Memory B cell (primary cell): ENCODE measurements at regions not wholly inside any gene's neighbourhood (a gene's known extent, or its start where the extent isn't known, plus 50 kb on each side); places are given as distances from the start of the nearest gene placed in this dataset.
"Not testable (repeated sequence)": the region's sequence is repeated elsewhere in the genome, so short reads cannot be mapped to it uniquely, and the experiment has no call there.

Source experiments
- ATAC-seq: fragments of 150-1000 bp; cut with Tn5 transposase; 2 replicates; pipeline ENCODE4 v1.10.0; 2021; ENCODE audit warnings: low read depth, mild to moderate bottlenecking, moderate library complexity
- DNase-seq, 2 donors: peaks; one replicate each; pipeline ENCODE4 v3.0.0; 2022; ENCODE audit warnings: low spot score in 2 of 2
- H3K27ac Mint-ChIP-seq: one replicate; pipeline ENCODE4 v1.8.0; 2022; ENCODE audit warnings: mild to moderate bottlenecking, moderate library complexity, mixed read lengths
- H3K27me3 Mint-ChIP-seq: one replicate; pipeline ENCODE4 v1.8.0; 2022; ENCODE audit warnings: mixed read lengths
- H3K36me3 Mint-ChIP-seq: one replicate; pipeline ENCODE4 v1.8.0; 2022; ENCODE audit warnings: mild to moderate bottlenecking, mixed read lengths
- H3K4me1 Mint-ChIP-seq: one replicate; pipeline ENCODE4 v1.8.0; 2022; ENCODE audit warnings: mixed read lengths
- H3K4me3 Mint-ChIP-seq: one replicate; pipeline ENCODE4 v1.8.0; 2022; ENCODE audit warnings: mild to moderate bottlenecking, moderate library complexity, mixed read lengths
- H3K9me3 Mint-ChIP-seq: one replicate; pipeline ENCODE4 v1.8.0; 2022; ENCODE audit warnings: mixed read lengths

- DNase-seq, H3K4me1 Mint-ChIP-seq, ATAC-seq, H3K27ac Mint-ChIP-seq, H3K27me3 Mint-ChIP-seq, H3K9me3 Mint-ChIP-seq, H3K36me3 Mint-ChIP-seq, H3K4me3 Mint-ChIP-seq: not testable (repeated sequence)
These were observed 313.2 kb upstream of the TMEFF2 start for GRCh38 chr2:192507836-192508450.

GRCh38 chr2:192500550-192501200, 305.9 kb upstream of the TMEFF2 start:
- DNase-seq: no peak
- H3K36me3 Mint-ChIP-seq: no peaks in the 10 kb centered on the region
- no peak overlapping the region for H3K4me3 Mint-ChIP-seq
- no peak for ATAC-seq
- no peaks in the 10 kb centered on the region for H3K4me1 Mint-ChIP-seq
- H3K9me3 Mint-ChIP-seq: no peaks in the 10 kb centered on the region
- no peaks in the 10 kb centered on the region for H3K27me3 Mint-ChIP-seq
- no peak overlapping the region for H3K27ac Mint-ChIP-seq

- Mint-ChIP-seq H3K27ac (no peak overlapping the region), H3K4me1 (no peaks in the 10 kb centered on the region), H3K9me3 (no peaks in the 10 kb centered on the region), H3K27me3 (no peaks in the 10 kb centered on the region), H3K4me3 (no peak overlapping the region), H3K36me3 (no peaks in the 10 kb centered on the region)
- DNase-seq (no peak), ATAC-seq (no peak)
These were observed 304.7 kb upstream of the TMEFF2 start for GRCh38 chr2:192499476-192499875.

GRCh38 chr2:192498747-192499146, 304.0 kb upstream of the TMEFF2 start:
- no peak overlapping the region for H3K27ac Mint-ChIP-seq
- ATAC-seq: no peak
- H3K27me3 Mint-ChIP-seq: no peaks in the 10 kb centered on the region
- no peaks in the 10 kb centered on the region for H3K9me3 Mint-ChIP-seq
- H3K36me3 Mint-ChIP-seq: no peaks in the 10 kb centered on the region
- H3K4me3 Mint-ChIP-seq: no peak overlapping the region
- DNase-seq: no peak
- H3K4me1 Mint-ChIP-seq: no peaks in the 10 kb centered on the region

- not testable (repeated sequence) for H3K27me3 Mint-ChIP-seq, H3K9me3 Mint-ChIP-seq, H3K4me3 Mint-ChIP-seq, DNase-seq, H3K4me1 Mint-ChIP-seq, ATAC-seq, H3K36me3 Mint-ChIP-seq, H3K27ac Mint-ChIP-seq
These were observed 293.4 kb upstream of the TMEFF2 start for GRCh38 chr2:192488158-192488557.

GRCh38 chr2:192487636-192488035, 292.9 kb upstream of the TMEFF2 start:
- Mint-ChIP-seq H3K36me3 (no peaks in the 10 kb centered on the region), H3K27me3 (no peaks in the 10 kb centered on the region), H3K27ac (no peak overlapping the region), H3K4me1 (no peaks in the 10 kb centered on the region), H3K4me3 (no peak overlapping the region), H3K9me3 (peaks cover 7% of the 10 kb centered on the region)
- DNase-seq (no peak), ATAC-seq (no peak)

GRCh38 chr2:192484903-192485302, 290.2 kb upstream of the TMEFF2 start:
- Mint-ChIP-seq H3K4me1 (no peaks in the 10 kb centered on the region), H3K27ac (no peak overlapping the region), H3K36me3 (no peaks in the 10 kb centered on the region), H3K9me3 (peaks cover 2% of the 10 kb centered on the region), H3K4me3 (no peak overlapping the region), H3K27me3 (no peaks in the 10 kb centered on the region)
- no peak for DNase-seq
- no peak for ATAC-seq

GRCh38 chr2:192480984-192481383, 286.3 kb upstream of the TMEFF2 start:
- Mint-ChIP-seq H3K4me1 (no peaks in the 10 kb centered on the region), H3K27ac (no peak overlapping the region), H3K4me3 (no peak overlapping the region), H3K27me3 (no peaks in the 10 kb centered on the region), H3K9me3 (no peaks in the 10 kb centered on the region), H3K36me3 (no peaks in the 10 kb centered on the region)
- no peak for ATAC-seq
- DNase-seq: no peak

GRCh38 chr2:192473331-192473730, 278.6 kb upstream of the TMEFF2 start:
- no peaks in the 10 kb centered on the region for H3K36me3 Mint-ChIP-seq
- no peaks in the 10 kb centered on the region for H3K27me3 Mint-ChIP-seq
- peaks cover 1% of the 10 kb centered on the region for H3K9me3 Mint-ChIP-seq
- no peaks in the 10 kb centered on the region for H3K4me1 Mint-ChIP-seq
- DNase-seq: no peak
- H3K4me3 Mint-ChIP-seq: no peak overlapping the region
- no peak for ATAC-seq
- no peak overlapping the region for H3K27ac Mint-ChIP-seq

- no peaks in the 10 kb centered on the region for H3K27me3 Mint-ChIP-seq
- no peaks in the 10 kb centered on the region for H3K36me3 Mint-ChIP-seq
- peaks cover 4% of the 10 kb centered on the region for H3K9me3 Mint-ChIP-seq
- H3K4me1 Mint-ChIP-seq: no peaks in the 10 kb centered on the region
- no peak overlapping the region for H3K4me3 Mint-ChIP-seq
- no peak for DNase-seq
- ATAC-seq: no peak
- H3K27ac Mint-ChIP-seq: no peak overlapping the region
These were observed 277.2 kb upstream of the TMEFF2 start for GRCh38 chr2:192471982-192472381.

- ATAC-seq (no peak), DNase-seq (no peak)
- no peaks in the 10 kb centered on the region for H3K4me1 Mint-ChIP-seq
- no peaks in the 10 kb centered on the region for H3K27me3 Mint-ChIP-seq
- H3K4me3 Mint-ChIP-seq: no peak overlapping the region
- no peaks in the 10 kb centered on the region for H3K36me3 Mint-ChIP-seq
- H3K9me3 Mint-ChIP-seq: peaks cover 3% of the 10 kb centered on the region
- H3K27ac Mint-ChIP-seq: no peak overlapping the region
These were observed 274.9 kb upstream of the TMEFF2 start for GRCh38 chr2:192469612-192470011.

- no peaks in the 10 kb centered on the region for H3K27me3 Mint-ChIP-seq
- H3K4me3 Mint-ChIP-seq: no peak overlapping the region
- no peak overlapping the region for H3K27ac Mint-ChIP-seq
- H3K36me3 Mint-ChIP-seq: no peaks in the 10 kb centered on the region
- no peaks in the 10 kb centered on the region for H3K4me1 Mint-ChIP-seq
- peaks cover 3% of the 10 kb centered on the region for H3K9me3 Mint-ChIP-seq
- ATAC-seq: no peak
- no peak for DNase-seq
These were observed 273.4 kb upstream of the TMEFF2 start for GRCh38 chr2:192467953-192468660.

- Mint-ChIP-seq H3K36me3 (no peaks in the 10 kb centered on the region), H3K4me1 (no peaks in the 10 kb centered on the region), H3K27me3 (no peaks in the 10 kb centered on the region), H3K9me3 (peaks cover 3% of the 10 kb centered on the region), H3K27ac (no peak overlapping the region), H3K4me3 (no peak overlapping the region)
- ATAC-seq (no peak), DNase-seq (no peak)
These were observed 270.4 kb upstream of the TMEFF2 start for GRCh38 chr2:192465141-192465540.

- DNase-seq (no peak), ATAC-seq (no peak)
- Mint-ChIP-seq H3K27me3 (no peaks in the 10 kb centered on the region), H3K9me3 (no peaks in the 10 kb centered on the region), H3K4me1 (no peaks in the 10 kb centered on the region), H3K36me3 (no peaks in the 10 kb centered on the region), H3K4me3 (no peak overlapping the region), H3K27ac (no peak overlapping the region)
These were observed 264.7 kb upstream of the TMEFF2 start for GRCh38 chr2:192459422-192459821.

GRCh38 chr2:192448881-192449280, 254.1 kb upstream of the TMEFF2 start:
- H3K9me3 Mint-ChIP-seq: no peaks in the 10 kb centered on the region
- H3K4me1 Mint-ChIP-seq: no peaks in the 10 kb centered on the region
- H3K27ac Mint-ChIP-seq: no peak overlapping the region
- no peak for DNase-seq
- no peak overlapping the region for H3K4me3 Mint-ChIP-seq
- no peaks in the 10 kb centered on the region for H3K27me3 Mint-ChIP-seq
- no peak for ATAC-seq
- H3K36me3 Mint-ChIP-seq: no peaks in the 10 kb centered on the region
